HCT116 (cell line): ENCODE measurements at regions not wholly inside any gene's neighbourhood (a gene's known extent, or its start where the extent isn't known, plus 50 kb on each side); places are given as distances from the start of the nearest gene placed in this dataset.

ENCODE experiments used
- ATAC-seq: fragments of 200-7000 bp; cut with Tn5 transposase; 2 replicates; pipeline ENCODE4 v1.9.1; 2020; ENCODE audit warnings: mild to moderate bottlenecking, moderate library complexity
- BruUV-seq: library from RNA; stranded (reverse); fragments of 400-500 nt; replicated peaks from 2 replicates; lab custom pipeline; 2021; lab: Mats Ljungman, UMichigan
- CTCF ChIA-PET: fragments of 300-600 bp; sonication (Branson Sonifier 250); formaldehyde crosslinking; loops from one replicate; lab custom pipeline; 2021; ENCODE audit warnings: antibody characterized with exemption; lab: Charles Lee
- POLR2A ChIA-PET: fragments of 300-600, 350-600 bp; sonication (Branson Sonifier 250); formaldehyde crosslinking; loops from one replicate; lab custom pipeline; 2021; ENCODE audit warnings: antibody characterized with exemption; lab: Charles Lee
- RAD21 ChIA-PET, 2 experiments: fragments of 300-600 bp; sonication (Branson Sonifier 250); formaldehyde crosslinking; loops; one replicate each; lab custom pipeline; 2023; ENCODE audit warnings: low total read pairs in 2 of 2; ENCODE audit not compliant: uncharacterized antibody in 2 of 2, unreplicated experiment in 2 of 2, low non-redundant PET in 1 of 2; lab: Charles Lee
- DNase-seq: peaks from one replicate; pipeline ENCODE4 v3.0.0-alpha.2; 2010; ENCODE audit warnings: low read depth, low spot score
- H2AFZ ChIP-seq: fragments of 200-600 bp; shearing (Covaris generic), sonication (generic); 2 replicates; pipeline ENCODE4 v1.6.1; 2017; ENCODE audit warnings: low read depth, mixed run types, mixed read lengths, antibody characterized with exemption, low read length; ENCODE audit not compliant: poor library complexity, severe bottlenecking
- H3K27ac ChIP-seq: 2 replicates; pipeline ENCODE4 v1.5.1; 2012; ENCODE audit warnings: low read depth, low read length
- H3K27me3 ChIP-seq: fragments of 200-600 bp; sonication (generic); 2 replicates; pipeline ENCODE4 v1.6.1; 2016; ENCODE audit warnings: mixed run types, low read length, mixed read lengths; ENCODE audit not compliant: insufficient read depth
- H3K36me3 ChIP-seq, 2 experiments: fragments of 200-500 bp in 1 of 2; fragments of 200-600 bp in 1 of 2; sonication (Bioruptor generic) in 1 of 2; sonication (generic) in 1 of 2; 2 replicates each; pipeline versions ENCODE4 v1.5.1 to v1.6.1; 2014 to 2016; ENCODE audit warnings: low read length in 2 of 2, inconsistent platforms in 1 of 2, mixed read lengths in 1 of 2, mixed run types in 1 of 2; ENCODE audit not compliant: insufficient read depth in 2 of 2, control insufficient read depth in 1 of 2
- H3K4me1 ChIP-seq, 2 experiments: fragments of 200-600 bp in 1 of 2; sonication (generic) in 1 of 2; 2 replicates each; pipeline versions ENCODE4 v1.5.1 to v1.6.1; 2012 to 2017; ENCODE audit warnings: low read length in 2 of 2, inconsistent platforms in 1 of 2, mild to moderate bottlenecking in 1 of 2, mixed read lengths in 1 of 2, mixed run types in 1 of 2, moderate library complexity in 1 of 2; ENCODE audit not compliant: insufficient read depth in 2 of 2, control insufficient read depth in 1 of 2
- H3K4me2 ChIP-seq: fragments of 200-600 bp; sonication (generic); 2 replicates; pipeline ENCODE4 v1.6.1; 2017; ENCODE audit warnings: mixed run types, low read length, mixed read lengths
- H3K4me3 ChIP-seq, 2 experiments: fragments of 200-600 bp in 1 of 2; sonication (generic) in 1 of 2; replicated peaks in 1 of 2; 2 replicates each; pipeline ENCODE4 v1.5.1; 2011 to 2016; ENCODE audit warnings: low read length in 2 of 2, control low read depth in 1 of 2, low read depth in 1 of 2, mild to moderate bottlenecking in 1 of 2, mixed read lengths in 1 of 2, mixed run types in 1 of 2
- H3K79me2 ChIP-seq: fragments of 200-600 bp; sonication (generic); 2 replicates; pipeline ENCODE4 v1.6.1; 2017; ENCODE audit warnings: mild to moderate bottlenecking, mixed run types, low read length, moderate library complexity, mixed read lengths; ENCODE audit not compliant: insufficient read depth
- H3K9ac ChIP-seq: fragments of 200-600 bp; sonication (generic); 2 replicates; pipeline ENCODE4 v1.6.1; 2016; ENCODE audit warnings: low read length, mixed read lengths
- H3K9me2 ChIP-seq: fragments of 200-600 bp; sonication (generic), shearing (Covaris generic); 2 replicates; pipeline ENCODE4 v1.6.1; 2017; ENCODE audit warnings: mixed run types, mild to moderate bottlenecking, moderate library complexity; ENCODE audit not compliant: insufficient read depth
- H3K9me3 ChIP-seq, 2 experiments: fragments of 200-500 bp in 1 of 2; fragments of 200-600 bp in 1 of 2; sonication (Bioruptor generic) in 1 of 2; sonication (generic) in 1 of 2; 2 replicates each; pipeline ENCODE4 v1.6.1; 2014 to 2017; ENCODE audit warnings: low read length in 2 of 2, mixed read lengths in 2 of 2, inconsistent platforms in 1 of 2, low read depth in 1 of 2, mild to moderate bottlenecking in 1 of 2, mixed run types in 1 of 2, moderate library complexity in 1 of 2; ENCODE audit not compliant: control insufficient read depth in 1 of 2, insufficient read depth in 1 of 2
- H4K20me1 ChIP-seq: fragments of 200-600 bp; sonication (generic), shearing (Covaris generic); 2 replicates; pipeline ENCODE4 v1.6.1; 2017; ENCODE audit warnings: mixed run types, mild to moderate bottlenecking, moderate library complexity; ENCODE audit not compliant: insufficient read depth
- CEBPB ChIP-seq: IDR thresholded peaks from 2 replicates; pipeline ENCODE4 v1.6.1; 2012; ENCODE audit warnings: low read depth
- ELF1 ChIP-seq: IDR thresholded peaks from 2 replicates; pipeline ENCODE4 v1.6.1; 2012; ENCODE audit warnings: low read depth, borderline replicate concordance
- EZH2 ChIP-seq: fragments of 200-600 bp; sonication (generic); IDR thresholded peaks from 2 replicates; pipeline ENCODE4 v1.6.1; 2017; ENCODE audit warnings: antibody characterized with exemption, mixed run types
- FOSL1 ChIP-seq: IDR thresholded peaks from 2 replicates; pipeline ENCODE4 v1.6.1; 2012; ENCODE audit warnings: low read depth
- intact Hi-C: fragments of 100-400 bp; cut with micrococcal nuclease; formaldehyde crosslinking; loops from 2 replicates; pipeline ENCODE4 v1.10.0; 2022
- TF ChIP-seq, protein P1 (sequence below): IDR thresholded peaks from 2 replicates; pipeline ENCODE4 v1.6.1; 2012
- TF ChIP-seq, protein P2 (sequence below): IDR thresholded peaks from 2 replicates; pipeline ENCODE4 v1.6.1; 2012; ENCODE audit warnings: low read depth

DNA sequence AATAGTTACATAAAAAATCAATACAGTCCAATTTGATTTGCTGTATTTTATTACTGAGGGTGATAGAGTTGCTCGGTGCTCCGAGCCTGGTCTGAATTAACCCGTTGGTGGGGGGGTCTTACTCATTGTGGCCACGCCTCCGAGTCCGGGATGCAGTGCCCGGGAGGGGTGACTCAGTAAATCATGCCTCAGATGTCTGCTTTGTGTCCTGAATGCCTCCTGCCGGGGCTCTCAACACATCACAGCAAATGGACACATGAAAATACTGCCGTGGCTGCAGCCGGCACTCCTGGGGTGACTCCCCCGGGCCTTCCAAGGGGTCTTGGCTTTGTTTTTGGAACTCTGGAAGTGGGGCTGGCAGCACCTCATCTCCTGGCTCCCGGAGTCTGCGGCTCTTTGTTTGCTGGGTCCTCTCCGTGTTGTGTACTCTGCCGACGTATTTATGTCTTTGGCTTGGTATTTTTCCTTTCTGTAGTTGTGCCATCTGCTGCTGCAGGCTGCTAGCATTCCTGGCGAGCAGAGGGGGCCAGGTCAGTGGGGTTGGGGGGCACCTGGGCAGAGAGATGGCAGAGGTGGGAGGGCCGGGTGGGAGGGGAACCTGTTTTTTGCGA lies 129.0 kb downstream of the AACS start:
- TF ChIP-seq, protein P1, sequence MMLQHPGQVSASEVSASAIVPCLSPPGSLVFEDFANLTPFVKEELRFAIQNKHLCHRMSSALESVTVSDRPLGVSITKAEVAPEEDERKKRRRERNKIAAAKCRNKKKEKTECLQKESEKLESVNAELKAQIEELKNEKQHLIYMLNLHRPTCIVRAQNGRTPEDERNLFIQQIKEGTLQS: no peak
- TF ChIP-seq EZH2: no peak
- TF ChIP-seq FOSL1: no peak
- no peak for TF ChIP-seq CEBPB
- POLR2A ChIA-PET: no interaction called here
- H3K27ac ChIP-seq: no peak overlapping the region
- no peak overlapping the region for H2AFZ ChIP-seq
- peak overlapping the region; percentile 23; the same call in 1 of the 2 replicates for H3K4me2 ChIP-seq
- H3K36me3 ChIP-seq: no peaks in the 10 kb centered on the region
- no peak for DNase-seq
- no peak overlapping the region for H3K9ac ChIP-seq
- no peaks in the 10 kb centered on the region for H3K9me3 ChIP-seq
- ATAC-seq: peak; percentile 62
- no peaks in the 10 kb centered on the region for H4K20me1 ChIP-seq
- no TSS peak for BruUV-seq
- H3K9me2 ChIP-seq: no peaks in the 10 kb centered on the region
- H3K79me2 ChIP-seq: no peaks in the 10 kb centered on the region
- RAD21 ChIA-PET: no interaction called here
- no peak overlapping the region for H3K4me3 ChIP-seq
- CTCF ChIA-PET: no interaction called here
- peaks cover 52% of the 10 kb centered on the region for H3K27me3 ChIP-seq
- intact Hi-C loops: no loop called here
- H3K4me1 ChIP-seq: peaks cover 0 to 8% of the 10 kb centered on the region in 2 experiments; a peak in 3 of 4 replicates

DNA sequence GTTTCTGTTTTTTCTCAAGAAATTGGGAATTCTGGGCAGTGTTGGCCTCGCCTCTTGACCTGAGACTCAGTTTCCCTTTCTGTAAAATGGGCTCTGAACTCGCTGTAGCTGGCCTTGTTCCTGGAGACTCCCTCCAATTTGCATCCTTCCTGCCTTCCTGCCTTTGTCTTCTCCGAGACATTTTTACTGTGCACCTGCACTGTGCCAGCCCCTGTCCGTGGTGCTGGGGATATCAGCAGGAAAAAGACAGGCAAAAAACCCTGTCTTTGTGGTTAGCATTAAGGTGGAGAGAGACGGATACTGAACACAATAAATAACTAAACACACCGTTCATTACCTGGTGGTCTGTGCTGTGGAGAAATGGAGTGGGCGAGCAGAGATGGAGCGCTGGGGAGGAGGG lies 129.8 kb downstream of the AACS start:
- H3K9me3 ChIP-seq: no peaks in the 10 kb centered on the region
- no peaks in the 10 kb centered on the region for H3K79me2 ChIP-seq
- BruUV-seq: no TSS peak
- H3K4me3 ChIP-seq: no peak overlapping the region
- no peak overlapping the region for H3K4me2 ChIP-seq
- ATAC-seq (no peak), DNase-seq (no peak)
- H3K9me2 ChIP-seq: no peaks in the 10 kb centered on the region
- no peak overlapping the region for H3K9ac ChIP-seq
- ChIA-PET CTCF (no interaction called here), RAD21 (no interaction called here), POLR2A (no interaction called here)
- peaks cover 52% of the 10 kb centered on the region for H3K27me3 ChIP-seq
- H3K4me1 ChIP-seq: peaks cover 0 to 8% of the 10 kb centered on the region in 2 experiments; a peak in 3 of 4 replicates
- intact Hi-C loops: no loop called here
- H3K27ac ChIP-seq: no peak overlapping the region
- no peaks in the 10 kb centered on the region for H4K20me1 ChIP-seq
- TF ChIP-seq, protein P2, sequence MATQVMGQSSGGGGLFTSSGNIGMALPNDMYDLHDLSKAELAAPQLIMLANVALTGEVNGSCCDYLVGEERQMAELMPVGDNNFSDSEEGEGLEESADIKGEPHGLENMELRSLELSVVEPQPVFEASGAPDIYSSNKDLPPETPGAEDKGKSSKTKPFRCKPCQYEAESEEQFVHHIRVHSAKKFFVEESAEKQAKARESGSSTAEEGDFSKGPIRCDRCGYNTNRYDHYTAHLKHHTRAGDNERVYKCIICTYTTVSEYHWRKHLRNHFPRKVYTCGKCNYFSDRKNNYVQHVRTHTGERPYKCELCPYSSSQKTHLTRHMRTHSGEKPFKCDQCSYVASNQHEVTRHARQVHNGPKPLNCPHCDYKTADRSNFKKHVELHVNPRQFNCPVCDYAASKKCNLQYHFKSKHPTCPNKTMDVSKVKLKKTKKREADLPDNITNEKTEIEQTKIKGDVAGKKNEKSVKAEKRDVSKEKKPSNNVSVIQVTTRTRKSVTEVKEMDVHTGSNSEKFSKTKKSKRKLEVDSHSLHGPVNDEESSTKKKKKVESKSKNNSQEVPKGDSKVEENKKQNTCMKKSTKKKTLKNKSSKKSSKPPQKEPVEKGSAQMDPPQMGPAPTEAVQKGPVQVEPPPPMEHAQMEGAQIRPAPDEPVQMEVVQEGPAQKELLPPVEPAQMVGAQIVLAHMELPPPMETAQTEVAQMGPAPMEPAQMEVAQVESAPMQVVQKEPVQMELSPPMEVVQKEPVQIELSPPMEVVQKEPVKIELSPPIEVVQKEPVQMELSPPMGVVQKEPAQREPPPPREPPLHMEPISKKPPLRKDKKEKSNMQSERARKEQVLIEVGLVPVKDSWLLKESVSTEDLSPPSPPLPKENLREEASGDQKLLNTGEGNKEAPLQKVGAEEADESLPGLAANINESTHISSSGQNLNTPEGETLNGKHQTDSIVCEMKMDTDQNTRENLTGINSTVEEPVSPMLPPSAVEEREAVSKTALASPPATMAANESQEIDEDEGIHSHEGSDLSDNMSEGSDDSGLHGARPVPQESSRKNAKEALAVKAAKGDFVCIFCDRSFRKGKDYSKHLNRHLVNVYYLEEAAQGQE: peak; percentile 64
- no peak for TF ChIP-seq ELF1
- H3K36me3 ChIP-seq: no peaks in the 10 kb centered on the region
- H2AFZ ChIP-seq: no peak overlapping the region
